ENCODE measurements at regions not wholly inside any gene's neighbourhood (a gene's known extent, or its start where the extent isn't known, plus 50 kb on each side); places are given as distances from the start of the nearest gene placed in this dataset.

- peaks cover 7% of the 10 kb centered on the region for H3K4me1 ChIP-seq (ENCODE audit: insufficient read depth)
- H4K20me1 ChIP-seq (ENCODE audit: insufficient read depth, poor library complexity, severe bottlenecking), result no peaks in the 10 kb centered on the region
- no peak overlapping the region for H2AFZ ChIP-seq
- no peaks in the 10 kb centered on the region for H3K36me3 ChIP-seq (replicated peaks; ENCODE audit: insufficient read depth, low read depth)
- no peak overlapping the region for H3K4me3 ChIP-seq
- TF ChIP-seq EZH2phosphoT487 (IDR thresholded peaks at IDR 0.05; ENCODE audit: low read depth, severe bottlenecking, unreplicated experiment) (no peak), CTCF (IDR thresholded peaks at IDR 0.05; ENCODE audit: poor library complexity) (no peak), EZH2 (IDR thresholded peaks at IDR 0.05; ENCODE audit: borderline replicate concordance) (no peak)
- 86% methylated on average over 10 of the region's 10 CpGs for WGBS (ENCODE audit: low lambda C conversion rate, missing lambda C conversion rate)
- H3K9me2 ChIP-seq (replicated peaks; ENCODE audit: insufficient read depth), result no peaks in the 10 kb centered on the region
- H3K9me3 ChIP-seq (ENCODE audit: low read depth), result no peaks in the 10 kb centered on the region
- no peak for DNase-seq (ENCODE audit: low spot score)
- H3K27ac ChIP-seq, result no peak overlapping the region
- no peak overlapping the region for H3K4me2 ChIP-seq
- no peaks in the 10 kb centered on the region for H3K79me2 ChIP-seq
- no peaks in the 10 kb centered on the region for H3K27me3 ChIP-seq
Measured at GRCh38 chr2:120854766-120855530, 119.3 kb downstream of the GLI2 start.

- DNase-seq (ENCODE audit: low spot score), result no peak
- H3K4me1 ChIP-seq (ENCODE audit: insufficient read depth), result peaks cover 7% of the 10 kb centered on the region
- no peak overlapping the region for H3K4me2 ChIP-seq
- H3K79me2 ChIP-seq, result no peaks in the 10 kb centered on the region
- no peaks in the 10 kb centered on the region for H3K27me3 ChIP-seq
- no peak overlapping the region for H2AFZ ChIP-seq
- H3K36me3 ChIP-seq (replicated peaks; ENCODE audit: insufficient read depth, low read depth), result no peaks in the 10 kb centered on the region
- no peak for TF ChIP-seq CTCF (IDR thresholded peaks at IDR 0.05; ENCODE audit: poor library complexity)
- no peak for TF ChIP-seq EZH2phosphoT487 (IDR thresholded peaks at IDR 0.05; ENCODE audit: low read depth, severe bottlenecking, unreplicated experiment)
- TF ChIP-seq EZH2 (IDR thresholded peaks at IDR 0.05; ENCODE audit: borderline replicate concordance), result no peak
- WGBS (ENCODE audit: low lambda C conversion rate, missing lambda C conversion rate), result 76% methylated on average over 4 of the region's 4 CpGs
- no peaks in the 10 kb centered on the region for H4K20me1 ChIP-seq (ENCODE audit: insufficient read depth, poor library complexity, severe bottlenecking)
- no peak overlapping the region for H3K27ac ChIP-seq
- no peaks in the 10 kb centered on the region for H3K9me2 ChIP-seq (replicated peaks; ENCODE audit: insufficient read depth)
- H3K9me3 ChIP-seq (ENCODE audit: low read depth), result no peaks in the 10 kb centered on the region
- H3K4me3 ChIP-seq, result no peak overlapping the region
Measured at GRCh38 chr2:120855855-120856405, 120.3 kb downstream of the GLI2 start.

- Histone ChIP-seq H3K36me3 (replicated peaks; ENCODE audit: insufficient read depth, low read depth) (no peaks in the 10 kb centered on the region), H4K20me1 (ENCODE audit: insufficient read depth, poor library complexity, severe bottlenecking) (no peaks in the 10 kb centered on the region), H3K27ac (no peak overlapping the region), H2AFZ (no peak overlapping the region), H3K27me3 (no peaks in the 10 kb centered on the region), H3K4me2 (no peak overlapping the region), H3K79me2 (no peaks in the 10 kb centered on the region), H3K4me3 (no peak overlapping the region), H3K4me1 (ENCODE audit: insufficient read depth) (peaks cover 7% of the 10 kb centered on the region), H3K9me3 (ENCODE audit: low read depth) (no peaks in the 10 kb centered on the region), H3K9me2 (replicated peaks; ENCODE audit: insufficient read depth) (no peaks in the 10 kb centered on the region)
- TF ChIP-seq CTCF (IDR thresholded peaks at IDR 0.05; ENCODE audit: poor library complexity), result peak; percentile 25
- no peak for TF ChIP-seq EZH2 (IDR thresholded peaks at IDR 0.05; ENCODE audit: borderline replicate concordance)
- TF ChIP-seq EZH2phosphoT487 (IDR thresholded peaks at IDR 0.05; ENCODE audit: low read depth, severe bottlenecking, unreplicated experiment), result no peak
- peak; percentile 48 for DNase-seq (ENCODE audit: low spot score)
- 71% methylated on average over 12 of the region's 13 CpGs for WGBS (ENCODE audit: low lambda C conversion rate, missing lambda C conversion rate)
Measured at GRCh38 chr2:120856421-120856862, 120.8 kb downstream of the GLI2 start.
